ENCODE measurements at regions not wholly inside any gene's neighbourhood (a gene's known extent, or its start where the extent isn't known, plus 50 kb on each side); places are given as distances from the start of the nearest gene placed in this dataset.

DNA sequence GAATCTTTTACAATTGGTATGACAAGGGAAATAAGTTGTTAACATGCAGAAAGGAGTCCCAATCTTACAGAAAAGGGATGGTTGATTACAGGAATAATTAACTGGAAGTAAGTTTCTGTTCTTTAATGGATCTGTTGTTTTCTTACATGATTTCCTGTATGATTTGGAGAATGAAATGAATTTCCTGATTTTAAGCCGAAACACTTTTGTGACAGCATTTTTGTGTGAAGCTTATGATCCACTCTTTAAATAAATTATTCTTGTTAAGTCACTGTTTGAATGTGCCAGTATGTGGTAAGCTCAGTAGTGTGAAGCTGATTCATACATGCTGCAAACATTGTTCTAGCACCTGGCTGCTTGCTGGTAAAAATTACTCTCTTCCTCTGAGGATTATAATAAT, 516.2 kb downstream of the DCDC2C start (continued):
- TF ChIP-seq PHB2 (IDR thresholded peaks at IDR 0.05; ENCODE audit: partially characterized antibody) (no peak), SMARCC2 (IDR thresholded peaks at IDR 0.05) (no peak)

GRCh38 chr2:4221434-4221833, 518.1 kb downstream of the DCDC2C start:
- ChIA-PET POLR2A (no interaction called here), CTCF (ENCODE audit: low intra/inter-chr PET ratio, low total read pairs) (no interaction called here)
- H3K79me2 ChIP-seq (ENCODE audit: insufficient read depth, low read length): no peaks in the 10 kb centered on the region
- no peaks in the 10 kb centered on the region for H4K20me1 ChIP-seq (ENCODE audit: insufficient read depth, low read length)
- in situ Hi-C loops (cut with HindIII; ENCODE audit: extremely low pct_ligation_motif_present, low pct_unique_long_range_greater_than_20kb) (no loop called here), intact Hi-C loops (cut with micrococcal nuclease; ENCODE audit: unreplicated experiment) (no loop called here)
- TF ChIP-seq SOX13 (IDR thresholded peaks at IDR 0.05) (no peak), SOX13 (CRISPR knock-in tag; conservative IDR thresholded peaks at IDR 0.05 in 1 of 2, IDR thresholded peaks at IDR 0.05 in 1 of 2) (no peak), KAT7 (CRISPR knock-in tag; IDR thresholded peaks at IDR 0.05; ENCODE audit: borderline replicate concordance) (no peak), MAFK (conservative IDR thresholded peaks at IDR 0.05 in 1 of 2, IDR thresholded peaks at IDR 0.05 in 1 of 2; ENCODE audit: low read length in 2 of 2) (peak; percentile 93 to 97), CEBPB (IDR thresholded peaks at IDR 0.05; ENCODE audit: borderline replicate concordance, low read depth, low read length) (no peak), NFE2L2 (IDR thresholded peaks at IDR 0.05; ENCODE audit: low read length) (peak; percentile 86), SIX1 (CRISPR knock-in tag; IDR thresholded peaks at IDR 0.05; ENCODE audit: borderline replicate concordance) (no peak), MAFF (IDR thresholded peaks at IDR 0.05; ENCODE audit: low read depth, low read length) (peak; percentile 93), ZSCAN9 (CRISPR knock-in tag; IDR thresholded peaks at IDR 0.05; ENCODE audit: borderline replicate concordance) (no peak), ZNF792 (CRISPR knock-in tag; IDR thresholded peaks at IDR 0.05) (no peak), ZMAT5 (CRISPR knock-in tag; IDR thresholded peaks at IDR 0.05; ENCODE audit: borderline replicate concordance, low read depth) (no peak)
- TF ChIP-seq, protein P1, sequence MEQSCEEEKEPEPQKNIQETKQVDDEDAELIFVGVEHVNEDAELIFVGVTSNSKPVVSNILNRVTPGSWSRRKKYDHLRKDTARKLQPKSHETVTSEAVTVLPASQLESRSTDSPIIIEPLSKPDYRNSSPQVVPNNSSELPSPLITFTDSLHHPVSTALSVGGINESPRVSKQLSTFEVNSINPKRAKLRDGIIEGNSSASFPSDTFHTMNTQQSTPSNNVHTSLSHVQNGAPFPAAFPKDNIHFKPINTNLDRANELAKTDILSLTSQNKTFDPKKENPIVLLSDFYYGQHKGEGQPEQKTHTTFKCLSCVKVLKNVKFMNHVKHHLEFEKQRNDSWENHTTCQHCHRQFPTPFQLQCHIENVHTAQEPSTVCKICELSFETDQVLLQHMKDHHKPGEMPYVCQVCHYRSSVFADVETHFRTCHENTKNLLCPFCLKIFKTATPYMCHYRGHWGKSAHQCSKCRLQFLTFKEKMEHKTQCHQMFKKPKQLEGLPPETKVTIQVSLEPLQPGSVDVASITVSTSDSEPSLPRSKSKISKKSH (CRISPR knock-in tag; IDR thresholded peaks at IDR 0.05; ENCODE audit: borderline replicate concordance): no peak
- H3K9me3 ChIP-seq (ENCODE audit: low read length): peaks cover 49% of the 10 kb centered on the region
- no peaks in the 10 kb centered on the region for H3K36me3 ChIP-seq (replicated peaks in 1 of 2; ENCODE audit: control insufficient read depth in 1 of 2, insufficient read depth in 2 of 2, low read length in 2 of 2)
- ATAC-seq: no peak
- no peak overlapping the region for H3K4me3 ChIP-seq (replicated peaks in 1 of 3; ENCODE audit: insufficient read depth in 1 of 3, low read depth in 2 of 3, low read length in 3 of 3)
- H2AFZ ChIP-seq (ENCODE audit: low read length): no peak overlapping the region
- no peak for DNase-seq (ENCODE audit: low spot score)
- no peaks in the 10 kb centered on the region for H3K4me1 ChIP-seq (ENCODE audit: insufficient read depth, low read length)
- H3K9ac ChIP-seq (ENCODE audit: insufficient read depth, low read depth, low read length): no peak overlapping the region
- FAIRE-seq: no peak
- no peak overlapping the region for H3K27ac ChIP-seq (ENCODE audit: extremely low read length, insufficient read depth, low read length)
- H3K27me3 ChIP-seq (ENCODE audit: control insufficient read depth in 1 of 2, insufficient read depth in 2 of 2, low read length in 2 of 2): no peaks in the 10 kb centered on the region
- 2% methylated on average over 1 of the region's 1 CpG for WGBS (ENCODE audit: low lambda C conversion rate)
- H3K4me2 ChIP-seq (ENCODE audit: low read depth, low read length): no peak overlapping the region
- no TSS peak for BruUV-seq (replicated peaks)
